Uterus (tissue), 3 donors: ENCODE measurements at regions not wholly inside any gene's neighbourhood (a gene's known extent, or its start where the extent isn't known, plus 50 kb on each side); places are given as distances from the start of the nearest gene placed in this dataset.
A peak's percentile ranks its signal among the peaks of the same experiment; 100 is the strongest.
"Not testable (repeated sequence)": the region's sequence is repeated elsewhere in the genome, so short reads cannot be mapped to it uniquely, and the experiment has no call there.

ENCODE experiments used
- DNase-seq, 2 donors: peaks; one replicate each; pipeline ENCODE4 v3.0.0-alpha.2; 2019 to 2020
- H3K27ac ChIP-seq, 2 donors: fragments of 200-600 bp; sonication (generic); 1 replicate in 1 of 2; 2 replicates in 1 of 2; pipeline ENCODE4 v1.5.1; 2016 to 2018
- H3K27me3 ChIP-seq, 2 donors: fragments of 200-600 bp; sonication (generic); one replicate each; pipeline ENCODE4 v1.5.1; 2018 to 2019; ENCODE audit warnings: control low read depth in 1 of 2
- H3K36me3 ChIP-seq, 2 donors: fragments of 200-600 bp; sonication (generic); one replicate each; pipeline ENCODE4 v1.5.1; 2019; ENCODE audit warnings: control low read depth in 1 of 2
- H3K4me1 ChIP-seq, 2 donors: fragments of 200-600 bp; sonication (generic); one replicate each; pipeline ENCODE4 v1.5.1; 2018 to 2019; ENCODE audit warnings: control low read depth in 1 of 2
- H3K4me3 ChIP-seq, 2 donors: fragments of 200-600 bp; sonication (generic); 1 replicate in 1 of 2; 2 replicates in 1 of 2; pipeline ENCODE4 v1.5.1; 2018 to 2019; ENCODE audit warnings: mild to moderate bottlenecking in 1 of 2
- H3K9me3 ChIP-seq, 2 donors: fragments of 200-600 bp; sonication (generic); one replicate each; pipeline ENCODE4 v1.5.1; 2019; ENCODE audit warnings: control low read depth in 1 of 2
- CTCF ChIP-seq, 4 experiments: fragments of 200-600 bp in 2 of 4; fragments of 450-650 bp in 2 of 4; sonication (generic) in 2 of 4; IDR thresholded peaks; one replicate each; pipeline ENCODE4 v1.5.1; 2016 to 2019; ENCODE audit warnings: antibody characterized with exemption in 4 of 4, mild to moderate bottlenecking in 2 of 4, moderate library complexity in 1 of 4
- POLR2A ChIP-seq, 2 donors: fragments of 450-650 bp; IDR thresholded peaks; one replicate each; pipeline ENCODE4 v1.6.1; 2016; ENCODE audit warnings: antibody characterized with exemption in 2 of 2, mild to moderate bottlenecking in 1 of 2, moderate library complexity in 1 of 2
- intact Hi-C: fragments of 100-400 bp; cut with DNase I; formaldehyde crosslinking; loops from one replicate; pipeline ENCODE4 v1.15.1; 2023; ENCODE audit warnings: low total_unique reads
- donor health status: DM: yes; HTN: yes; CAD: no.

DNA sequence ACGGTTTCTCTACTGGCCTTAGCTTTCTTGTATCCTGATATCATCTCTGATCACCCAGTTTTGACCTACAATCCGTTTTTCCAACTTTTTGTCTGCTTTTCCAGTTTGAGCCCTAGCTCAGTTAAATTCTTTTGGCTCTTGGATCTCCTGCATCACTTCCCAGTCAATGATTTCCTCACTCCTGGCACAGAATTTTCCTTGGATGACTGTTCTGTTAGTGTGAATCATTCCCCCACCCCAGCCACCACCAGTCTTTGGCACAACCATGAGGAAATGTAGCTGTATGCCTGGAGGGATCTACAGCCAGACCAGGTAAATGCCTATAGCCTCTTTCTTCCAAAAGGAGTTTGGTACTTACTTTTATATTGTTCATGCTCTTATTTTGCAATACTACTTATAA, 187.2 kb upstream of the PTGFR start:
- intact Hi-C loops = no loop called here
- no peak overlapping the region for H3K4me3 ChIP-seq
- H3K9me3 ChIP-seq = no peaks in the 10 kb centered on the region
- DNase-seq = peak; percentile 45 to 52
- no peaks in the 10 kb centered on the region for H3K4me1 ChIP-seq
- H3K36me3 ChIP-seq = no peaks in the 10 kb centered on the region
- H3K27me3 ChIP-seq = no peaks in the 10 kb centered on the region
- TF ChIP-seq CTCF (IDR thresholded peaks at IDR 0.05) (no peak), POLR2A (IDR thresholded peaks at IDR 0.05) (no peak)
- no peak overlapping the region for H3K27ac ChIP-seq

DNA sequence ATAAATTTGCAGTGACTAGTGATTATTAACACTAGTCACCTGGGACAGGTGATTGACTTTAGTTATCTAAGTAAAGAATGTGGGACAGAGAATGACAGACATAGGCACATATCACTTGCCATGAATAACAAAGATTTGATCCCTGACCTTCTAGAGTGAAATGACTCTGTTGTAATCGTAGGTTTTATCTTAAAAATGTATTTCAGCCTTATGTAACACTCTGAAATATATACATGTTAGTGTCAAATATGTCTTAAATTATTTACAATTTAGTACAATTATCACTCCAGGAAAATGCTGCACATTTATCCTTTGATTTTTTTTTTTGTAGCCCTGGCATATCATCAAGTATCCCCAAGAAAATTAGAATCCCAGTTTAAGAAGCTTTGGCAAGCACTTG, 186.4 kb upstream of the PTGFR start:
- Histone ChIP-seq H3K4me1 (no peaks in the 10 kb centered on the region), H3K4me3 (no peak overlapping the region), H3K27ac (no peak overlapping the region), H3K27me3 (no peaks in the 10 kb centered on the region), H3K9me3 (no peaks in the 10 kb centered on the region), H3K36me3 (no peaks in the 10 kb centered on the region)
- TF ChIP-seq POLR2A (IDR thresholded peaks at IDR 0.05) (no peak), CTCF (IDR thresholded peaks at IDR 0.05) (no peak)
- no peak for DNase-seq
- intact Hi-C loops = no loop called here

- DNase-seq = no peak
- intact Hi-C loops = no loop called here
- H3K9me3 ChIP-seq = no peaks in the 10 kb centered on the region
- H3K36me3 ChIP-seq = no peaks in the 10 kb centered on the region
- H3K4me1 ChIP-seq = no peaks in the 10 kb centered on the region
- TF ChIP-seq CTCF (IDR thresholded peaks at IDR 0.05) (no peak), POLR2A (IDR thresholded peaks at IDR 0.05) (no peak)
- H3K4me3 ChIP-seq = no peak overlapping the region
- H3K27me3 ChIP-seq = no peaks in the 10 kb centered on the region
- H3K27ac ChIP-seq = no peak overlapping the region
Measured at GRCh38 chr1:78304761-78305160, 186.0 kb upstream of the PTGFR start.

GRCh38 chr1:78310261-78310660, 180.5 kb upstream of the PTGFR start:
- H3K9me3 ChIP-seq, H3K27ac ChIP-seq, H3K27me3 ChIP-seq, DNase-seq, H3K4me3 ChIP-seq, H3K4me1 ChIP-seq, H3K36me3 ChIP-seq, intact Hi-C loops: not testable (repeated sequence)

- no peak for DNase-seq
- Histone ChIP-seq H3K27ac (no peak overlapping the region), H3K9me3 (no peaks in the 10 kb centered on the region), H3K4me3 (no peak overlapping the region), H3K36me3 (no peaks in the 10 kb centered on the region), H3K27me3 (no peaks in the 10 kb centered on the region), H3K4me1 (no peaks in the 10 kb centered on the region)
- no peak for TF ChIP-seq CTCF (IDR thresholded peaks at IDR 0.05)
- no peak for TF ChIP-seq POLR2A (IDR thresholded peaks at IDR 0.05)
- intact Hi-C loops = no loop called here
Measured at GRCh38 chr1:78318011-78318410, 172.8 kb upstream of the PTGFR start.

DNA sequence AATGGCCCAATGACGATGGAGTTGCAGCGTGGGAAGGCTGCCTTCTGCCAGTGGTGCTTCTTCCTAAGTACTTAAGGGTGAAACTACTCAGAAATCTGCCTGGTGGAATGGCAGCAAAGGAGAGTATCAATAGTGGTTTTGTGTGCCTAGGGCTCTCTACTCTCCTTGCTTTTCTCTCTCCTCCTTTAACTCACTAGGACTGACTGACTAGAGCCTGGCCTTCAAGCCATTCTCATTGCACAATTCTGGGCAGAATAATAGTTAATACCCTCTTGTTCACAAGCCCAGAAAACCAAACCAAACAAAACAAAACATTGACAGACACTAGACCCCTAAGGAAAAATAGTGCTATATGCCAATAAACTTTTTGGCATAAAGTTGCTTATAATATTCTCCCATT, 171.2 kb upstream of the PTGFR start:
- TF ChIP-seq CTCF (IDR thresholded peaks at IDR 0.05) (no peak), POLR2A (IDR thresholded peaks at IDR 0.05) (no peak)
- no peaks in the 10 kb centered on the region for H3K4me1 ChIP-seq
- no peak for DNase-seq
- H3K36me3 ChIP-seq = no peaks in the 10 kb centered on the region
- H3K27ac ChIP-seq = no peak overlapping the region
- H3K27me3 ChIP-seq = no peaks in the 10 kb centered on the region
- H3K4me3 ChIP-seq = no peak overlapping the region
- no peaks in the 10 kb centered on the region for H3K9me3 ChIP-seq
- intact Hi-C loops = no loop called here
